ENCODE measurements at regions not wholly inside any gene's neighbourhood (a gene's known extent, or its start where the extent isn't known, plus 50 kb on each side); places are given as distances from the start of the nearest gene placed in this dataset.

- intact Hi-C loops (cut with micrococcal nuclease): no loop called here
- no peak for TF ChIP-seq CTCF (IDR thresholded peaks at IDR 0.05)
- H3K9me3 ChIP-seq (replicated peaks in 1 of 2; ENCODE audit: control insufficient read depth in 1 of 2, insufficient read depth in 1 of 2, low read length in 2 of 2): no peaks in the 10 kb centered on the region
- Mint-ChIP-seq H3K9me3 (peaks cover 0 to 4% (median under 1%) of the 10 kb centered on the region in 7 donors), H3K27ac (no peak overlapping the region), H3K4me3 (no peak overlapping the region), H3K36me3 (no peaks in the 10 kb centered on the region), H3K4me1 (peaks cover 6% of the 10 kb centered on the region), H3K27me3 (ENCODE audit: low read depth in 3 of 3) (peaks cover 0 to 2% (median 0%) of the 10 kb centered on the region in 3 donors)
- no peak overlapping the region for H3K9ac ChIP-seq (ENCODE audit: insufficient read depth, low read length, poor library complexity, severe bottlenecking)
- no peaks in the 10 kb centered on the region for H3K4me1 ChIP-seq (ENCODE audit: control insufficient read depth in 1 of 2, insufficient read depth in 2 of 2, low read length in 2 of 2)
- DNase-seq: no peak
- H3K4me2 ChIP-seq (replicated peaks; ENCODE audit: extremely low read depth, low read length, poor library complexity, severe bottlenecking): no peak overlapping the region
- H3K79me2 ChIP-seq (ENCODE audit: insufficient read depth, low read length): no peaks in the 10 kb centered on the region
- no peaks in the 10 kb centered on the region for H3K27me3 ChIP-seq (ENCODE audit: control insufficient read depth in 2 of 2, insufficient read depth in 2 of 2, low read length in 2 of 2)
- H4K20me1 ChIP-seq (ENCODE audit: insufficient read depth, low read length): no peaks in the 10 kb centered on the region
- H3K27ac ChIP-seq (ENCODE audit: low read depth in 1 of 2, low read length in 2 of 2): no peak overlapping the region
- whole genome bisulfite sequencing (ENCODE audit: insufficient coverage): 2% methylated on average over 4 of the region's 4 CpGs
- no peaks in the 10 kb centered on the region for H3K36me3 ChIP-seq (replicated peaks in 1 of 2; ENCODE audit: control insufficient read depth in 1 of 2, insufficient read depth in 2 of 2, low read length in 2 of 2)
- H3K4me3 ChIP-seq (replicated peaks in 1 of 3; ENCODE audit: low read depth in 2 of 3, low read length in 3 of 3): no peak overlapping the region
- H2AFZ ChIP-seq (ENCODE audit: insufficient read depth, low read depth, low read length, poor library complexity, severe bottlenecking): no peak overlapping the region
Measured at GRCh38 chr13:47109028-47109427, 212.2 kb upstream of the HTR2A start.

GRCh38 chr13:47100214-47100853, 203.5 kb upstream of the HTR2A start:
- no peak overlapping the region for H3K4me3 Mint-ChIP-seq
- H3K79me2 ChIP-seq (ENCODE audit: insufficient read depth, low read length): no peaks in the 10 kb centered on the region
- H3K4me3 ChIP-seq (replicated peaks in 1 of 3; ENCODE audit: low read depth in 2 of 3, low read length in 3 of 3): no peak overlapping the region
- H2AFZ ChIP-seq (ENCODE audit: insufficient read depth, low read depth, low read length, poor library complexity, severe bottlenecking): no peak overlapping the region
- no peaks in the 10 kb centered on the region for H4K20me1 ChIP-seq (ENCODE audit: insufficient read depth, low read length)
- peaks cover 7 to 12% of the 10 kb centered on the region in 2 donors for H3K9me3 ChIP-seq (replicated peaks in 1 of 2; ENCODE audit: control insufficient read depth in 1 of 2, insufficient read depth in 1 of 2, low read length in 2 of 2)
- peaks cover 4 to 14% (median 7%) of the 10 kb centered on the region in 7 donors for H3K9me3 Mint-ChIP-seq
- H3K27ac Mint-ChIP-seq: no peak overlapping the region
- no peak overlapping the region for H3K9ac ChIP-seq (ENCODE audit: insufficient read depth, low read length, poor library complexity, severe bottlenecking)
- H3K4me2 ChIP-seq (replicated peaks; ENCODE audit: extremely low read depth, low read length, poor library complexity, severe bottlenecking): no peak overlapping the region
- no peaks in the 10 kb centered on the region for H3K4me1 ChIP-seq (ENCODE audit: control insufficient read depth in 1 of 2, insufficient read depth in 2 of 2, low read length in 2 of 2)
- intact Hi-C loops (cut with micrococcal nuclease): no loop called here
- no peaks in the 10 kb centered on the region for H3K27me3 ChIP-seq (ENCODE audit: control insufficient read depth in 2 of 2, insufficient read depth in 2 of 2, low read length in 2 of 2)
- no peaks in the 10 kb centered on the region for H3K36me3 Mint-ChIP-seq
- H3K36me3 ChIP-seq (replicated peaks in 1 of 2; ENCODE audit: control insufficient read depth in 1 of 2, insufficient read depth in 2 of 2, low read length in 2 of 2): no peaks in the 10 kb centered on the region
- DNase-seq: no peak
- TF ChIP-seq CTCF (IDR thresholded peaks at IDR 0.05): no peak
- no peaks in the 10 kb centered on the region for H3K4me1 Mint-ChIP-seq
- H3K27me3 Mint-ChIP-seq (ENCODE audit: low read depth in 3 of 3): no peaks in the 10 kb centered on the region
- H3K27ac ChIP-seq (ENCODE audit: low read depth in 1 of 2, low read length in 2 of 2): no peak overlapping the region
- 100% methylated on average over 1 of the region's 4 CpGs for WGBS (ENCODE audit: insufficient coverage)
